HCEC 1CT (cell line): ENCODE measurements at regions not wholly inside any gene's neighbourhood (a gene's known extent, or its start where the extent isn't known, plus 50 kb on each side); places are given as distances from the start of the nearest gene placed in this dataset.
A peak's percentile ranks its signal among the peaks of the same experiment; 100 is the strongest.
"Not testable (repeated sequence)": the region's sequence is repeated elsewhere in the genome, so short reads cannot be mapped to it uniquely, and the experiment has no call there.

Experiments used
- DNase-seq: peaks from one replicate; pipeline ENCODE4 v3.0.0-alpha.2; 2017

GRCh38 chr11:67940440-67940839 lies 63.5 kb downstream of the UNC93B1 start:
- DNase-seq, result not testable (repeated sequence)

DNA sequence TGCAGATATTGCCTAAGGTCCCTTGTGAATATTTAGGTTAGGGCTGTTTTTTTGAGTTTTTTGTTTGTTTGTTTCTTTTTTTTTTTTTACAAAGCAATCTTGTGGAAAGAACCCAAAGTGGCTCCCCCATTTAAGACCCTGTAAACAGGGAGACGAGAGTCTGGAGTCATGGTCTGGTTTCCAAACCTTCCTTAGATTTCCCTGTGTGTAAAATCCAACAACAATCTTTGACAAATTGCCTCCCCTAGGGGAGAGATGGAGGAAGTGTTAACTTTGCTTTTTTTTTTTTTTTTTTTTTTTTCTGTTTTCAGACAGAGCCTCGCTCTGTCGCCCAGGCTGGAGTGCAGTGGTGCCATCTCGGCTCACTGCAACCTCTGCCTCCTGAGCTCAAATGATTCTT lies 64.9 kb downstream of the UNC93B1 start:
- not testable (repeated sequence) for DNase-seq

- not testable (repeated sequence) for DNase-seq
Measured at GRCh38 chr11:67938371-67938770, 65.5 kb downstream of the UNC93B1 start.

- not testable (repeated sequence) for DNase-seq
Measured at GRCh38 chr11:67923565-67923964, 80.3 kb downstream of the UNC93B1 start.

DNA sequence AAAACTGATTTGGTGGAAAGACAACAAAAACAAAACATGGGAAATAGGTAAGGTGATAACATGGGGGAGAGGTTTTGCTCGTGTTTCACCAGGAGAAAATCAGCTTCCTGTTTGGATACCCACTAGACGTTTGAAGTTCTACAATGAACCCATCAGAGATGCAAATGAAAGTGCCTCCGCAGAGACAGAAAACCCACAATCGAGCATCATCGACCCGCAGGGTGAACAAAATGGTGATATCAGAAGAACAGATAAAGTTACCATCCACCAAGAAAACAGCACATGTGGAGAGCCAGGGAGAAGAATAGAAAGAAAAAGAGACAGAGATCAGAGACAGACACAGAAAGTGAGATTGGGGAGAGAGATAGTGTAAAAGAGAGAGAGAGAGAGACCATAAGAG lies 83.4 kb downstream of the UNC93B1 start:
- DNase-seq, result not testable (repeated sequence)

GRCh38 chr11:67912184-67912583 lies 91.7 kb downstream of the UNC93B1 start:
- not testable (repeated sequence) for DNase-seq

DNA sequence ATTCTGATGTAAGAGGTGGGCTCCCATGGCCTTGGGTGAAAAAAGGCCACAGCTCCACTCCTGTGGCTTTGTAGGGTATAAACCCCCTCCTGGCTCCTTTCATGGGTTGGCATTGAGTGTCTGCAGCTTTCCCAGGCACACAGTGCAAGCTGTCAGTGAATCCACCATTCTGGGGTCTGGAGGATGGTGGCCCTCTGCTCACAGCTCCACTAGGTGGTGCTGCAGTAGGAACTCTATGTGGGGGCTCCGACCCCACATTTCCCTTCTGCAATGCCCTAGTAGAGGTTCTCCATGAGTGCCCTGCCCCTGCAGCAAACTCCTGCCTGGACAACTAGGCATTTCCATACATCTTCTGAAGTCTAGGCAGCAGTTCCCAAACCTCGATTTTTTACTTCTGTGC lies 92.7 kb downstream of the UNC93B1 start:
- DNase-seq, result not testable (repeated sequence)

- DNase-seq, result not testable (repeated sequence)
Measured at GRCh38 chr11:67910803-67911202, 93.1 kb downstream of the UNC93B1 start.

- not testable (repeated sequence) for DNase-seq
Measured at GRCh38 chr11:67906969-67907368, 96.9 kb downstream of the UNC93B1 start.

- peak; percentile 13 for DNase-seq
Measured at GRCh38 chr11:67899462-67899861, 104.4 kb downstream of the UNC93B1 start.

DNA sequence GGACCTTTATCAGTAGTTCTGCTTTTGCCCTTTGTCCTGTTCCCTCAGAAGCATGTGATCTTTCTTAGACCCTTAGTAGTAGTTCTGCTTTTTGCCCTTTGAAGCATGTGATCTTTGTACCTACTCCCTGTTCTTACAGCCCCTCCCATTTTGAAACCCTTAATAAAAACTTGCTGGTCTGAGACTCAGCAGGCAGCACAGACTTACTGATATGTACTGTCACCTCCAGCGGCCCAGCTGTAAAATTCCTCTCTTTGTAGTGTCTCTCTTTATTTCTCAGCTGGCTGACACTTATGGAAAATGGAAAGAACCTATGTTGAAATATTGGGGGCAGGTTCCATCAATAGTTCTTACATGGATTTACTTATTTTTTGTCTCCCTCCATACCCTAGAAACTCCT lies 110.4 kb downstream of the UNC93B1 start:
- DNase-seq, result not testable (repeated sequence)

- not testable (repeated sequence) for DNase-seq
Measured at GRCh38 chr11:67889646-67890045, 114.3 kb downstream of the UNC93B1 start.

DNA sequence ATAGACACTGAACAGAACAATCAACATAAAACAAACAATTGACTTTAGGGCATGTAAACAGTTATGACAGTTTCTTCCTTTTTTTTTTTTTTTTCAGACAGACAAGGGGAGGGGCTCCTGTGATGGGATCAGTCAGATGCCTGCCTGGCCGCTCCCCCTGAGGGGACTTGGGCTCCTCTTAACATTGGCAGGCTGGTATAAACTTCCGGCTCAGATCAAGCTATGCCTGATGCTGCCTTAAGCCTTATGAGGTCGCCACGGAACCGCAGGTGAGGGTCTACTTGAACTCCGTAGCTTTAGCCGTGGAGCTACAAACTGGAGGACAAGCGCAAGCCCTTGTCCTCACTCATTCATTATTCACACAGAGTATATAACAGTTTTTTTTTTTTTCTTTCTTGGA lies 115.8 kb downstream of the UNC93B1 start:
- not testable (repeated sequence) for DNase-seq

GRCh38 chr11:67886672-67887071 lies 117.2 kb downstream of the UNC93B1 start:
- not testable (repeated sequence) for DNase-seq

GRCh38 chr11:67886207-67886606 lies 117.7 kb downstream of the UNC93B1 start:
- not testable (repeated sequence) for DNase-seq

GRCh38 chr11:67885574-67885973 lies 118.3 kb downstream of the UNC93B1 start:
- DNase-seq, result not testable (repeated sequence)

DNA sequence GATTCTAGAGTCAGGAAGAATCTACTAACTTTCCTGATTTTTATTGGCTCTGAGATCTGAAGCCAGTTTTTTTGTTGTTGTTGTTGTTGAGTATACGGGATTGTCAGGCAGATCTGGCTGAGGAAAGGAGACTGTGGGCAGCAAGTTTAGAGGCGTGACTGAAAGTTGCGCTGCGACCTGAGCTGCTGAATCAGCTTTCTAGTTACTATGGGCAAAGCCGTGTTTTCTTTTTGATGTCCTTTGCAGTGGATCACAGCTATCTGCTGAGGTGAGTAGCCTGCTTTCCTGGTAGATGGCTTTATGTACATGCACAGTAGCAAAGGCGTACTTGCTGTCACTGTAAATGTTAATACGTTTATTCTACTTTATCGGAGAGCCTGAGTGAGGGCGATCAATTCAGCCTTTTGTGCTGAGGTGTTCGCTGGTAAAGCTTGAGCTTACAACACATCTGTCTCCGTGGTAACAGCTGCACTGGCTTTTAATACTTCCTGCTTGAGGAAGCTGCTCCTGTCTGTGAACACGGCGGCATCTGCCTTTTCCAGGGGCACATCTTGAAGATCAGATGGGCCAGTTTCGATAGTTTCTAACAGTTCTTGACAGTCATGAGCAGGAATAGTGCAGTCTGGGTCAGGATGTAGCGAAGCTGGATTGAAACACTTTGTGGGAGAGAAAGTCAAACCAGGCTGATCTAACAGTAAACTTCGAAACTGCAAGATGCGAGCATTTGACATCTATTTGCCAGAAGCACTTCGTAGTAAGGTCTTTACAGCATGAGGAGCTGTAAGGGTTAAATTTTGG lies 118.9 kb downstream of the UNC93B1 start:
- not testable (repeated sequence) for DNase-seq

DNA sequence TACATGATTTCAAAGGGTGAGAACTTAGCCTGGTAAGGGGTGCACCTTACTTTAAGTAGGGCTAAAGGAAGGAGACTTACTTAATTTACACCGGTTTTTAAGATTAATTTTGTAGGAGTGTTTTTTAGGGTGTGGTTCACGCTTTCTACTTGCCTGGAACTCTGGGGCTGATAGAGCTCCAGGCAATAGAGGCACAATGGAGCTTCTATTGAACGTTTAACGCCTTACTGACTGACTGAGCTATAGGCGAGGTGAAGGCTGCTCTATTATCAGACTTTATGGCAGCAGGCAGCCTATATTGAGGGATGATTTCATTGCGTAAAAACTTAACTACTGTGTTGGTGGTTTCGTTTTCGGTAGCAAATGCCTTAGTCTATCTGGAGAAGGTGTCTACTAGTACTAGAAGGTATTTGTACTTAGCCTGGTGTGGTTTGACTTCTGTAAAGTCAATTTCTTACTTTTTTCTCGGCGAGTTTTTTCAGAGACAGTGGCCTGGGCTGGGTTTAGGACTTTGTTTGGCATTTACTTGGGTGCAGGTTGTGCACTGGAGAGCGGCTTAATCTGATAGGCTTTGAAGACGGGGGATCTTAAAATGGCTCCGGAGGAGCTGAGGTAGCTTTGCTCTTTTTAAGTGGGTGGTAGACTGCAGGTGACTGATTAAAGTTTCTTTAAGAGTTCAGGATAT lies 119.7 kb downstream of the UNC93B1 start:
- not testable (repeated sequence) for DNase-seq

GRCh38 chr11:67882304-67882703 lies 121.6 kb downstream of the UNC93B1 start:
- not testable (repeated sequence) for DNase-seq

GRCh38 chr11:67881836-67882235 lies 122.1 kb downstream of the UNC93B1 start:
- not testable (repeated sequence) for DNase-seq

GRCh38 chr11:67880594-67881196 lies 123.2 kb downstream of the UNC93B1 start:
- not testable (repeated sequence) for DNase-seq

GRCh38 chr11:67878666-67879065 lies 125.2 kb downstream of the UNC93B1 start:
- not testable (repeated sequence) for DNase-seq

DNA sequence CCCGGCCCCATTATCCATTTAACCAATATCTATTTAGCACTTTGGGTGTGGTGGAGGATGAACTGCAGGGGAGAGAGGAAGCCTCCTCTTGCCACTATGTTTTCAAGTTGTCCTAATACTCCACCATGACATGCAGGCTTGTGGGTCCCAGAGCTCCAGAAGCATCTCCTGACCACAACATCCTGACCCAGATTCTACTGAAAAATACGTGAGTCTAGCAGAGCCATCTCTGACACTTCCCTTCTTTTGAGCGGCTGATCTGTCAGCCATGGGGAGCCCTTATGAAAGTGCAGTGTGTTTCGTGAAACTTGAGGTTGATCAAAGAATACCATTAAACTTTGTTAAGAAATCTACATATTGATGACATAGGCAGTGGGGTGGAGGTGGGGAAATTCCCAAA lies 126.6 kb downstream of the UNC93B1 start:
- not testable (repeated sequence) for DNase-seq

- DNase-seq, result not testable (repeated sequence)
Measured at GRCh38 chr11:67873223-67873622, 130.7 kb downstream of the UNC93B1 start.
